K562 (cell line): ENCODE measurements at regions not wholly inside any gene's neighbourhood (a gene's known extent, or its start where the extent isn't known, plus 50 kb on each side); places are given as distances from the start of the nearest gene placed in this dataset.

Experiments used
- ATF3 ChIP-seq, 2 experiments: fragments of 450-650 bp in 1 of 2; sonication (generic) in 1 of 2; formaldehyde crosslinking in 1 of 2; IDR thresholded peaks in 1 of 2; conservative IDR thresholded peaks in 1 of 2; 2 replicates each; pipeline versions ENCODE4 v1.6.1 to v1.8.1; 2016 to 2023; ENCODE audit warnings: mild to moderate bottlenecking in 2 of 2, moderate library complexity in 2 of 2, inconsistent platforms in 1 of 2, missing genetic modification reagents in 1 of 2
- FOS ChIP-seq: IDR thresholded peaks from 3 replicates; pipeline ENCODE4 v1.6.1; 2011; ENCODE audit not compliant: insufficient read length; ENCODE audit errors: extremely low read depth
- FOXA1 ChIP-seq: fragments of 450-650 bp; IDR thresholded peaks from 2 replicates; pipeline ENCODE4 v1.6.1; 2016; ENCODE audit warnings: mild to moderate bottlenecking, borderline replicate concordance
- GTF2A2 ChIP-seq: IDR thresholded peaks from 2 replicates; pipeline ENCODE4 v1.6.1; 2016; ENCODE audit warnings: mild to moderate bottlenecking, missing genetic modification characterization, missing compliant biosample characterization
- MCM7 ChIP-seq, 2 experiments: fragments of 450-650 bp; IDR thresholded peaks; 2 replicates each; pipeline ENCODE4 v1.6.1; 2016 to 2018
- MIER1 ChIP-seq: fragments of 450-650 bp; IDR thresholded peaks from 2 replicates; pipeline ENCODE4 v1.6.1; 2016; ENCODE audit warnings: antibody characterized with exemption, mild to moderate bottlenecking, low read depth
- MTA3 ChIP-seq: fragments of 450-650 bp; formaldehyde crosslinking; IDR thresholded peaks from 2 replicates; pipeline ENCODE4 v1.6.1; 2017; ENCODE audit warnings: mild to moderate bottlenecking, borderline replicate concordance
- POLR2AphosphoS2 ChIP-seq: IDR thresholded peaks from 2 replicates; pipeline ENCODE4 v1.6.1; 2012; ENCODE audit warnings: low read length, improper control_type of control experiment
- RERE ChIP-seq: sonication (generic); formaldehyde crosslinking; IDR thresholded peaks from 2 replicates; pipeline ENCODE4 v1.8.0; 2023; ENCODE audit warnings: missing genetic modification reagents, mild to moderate bottlenecking, borderline replicate concordance
- SMARCC2 ChIP-seq: fragments of 450-650 bp; IDR thresholded peaks from 2 replicates; pipeline ENCODE4 v1.6.1; 2017; ENCODE audit warnings: antibody characterized with exemption, moderate library complexity, mild to moderate bottlenecking, low read depth
- SPI1 ChIP-seq: IDR thresholded peaks from 2 replicates; pipeline ENCODE4 v1.6.1; 2011; ENCODE audit warnings: low read depth, low read length, control low read depth, borderline replicate concordance
- TF ChIP-seq, protein P1 (sequence below): fragments of 450-650 bp; IDR thresholded peaks from 2 replicates; pipeline ENCODE4 v1.6.1; 2016; ENCODE audit warnings: low read depth, mild to moderate bottlenecking, moderate library complexity
- TF ChIP-seq, protein P2 (sequence below): fragments of 450-650 bp; formaldehyde crosslinking; IDR thresholded peaks from 2 replicates; pipeline ENCODE4 v1.4.0; 2020; ENCODE audit warnings: mild to moderate bottlenecking, moderate library complexity
- TF ChIP-seq, protein P3 (sequence below): fragments of 250-450 bp; sonication (Bioruptor Pico); IDR thresholded peaks from 2 replicates; pipeline ENCODE4 v1.4.0; 2020; ENCODE audit warnings: mild to moderate bottlenecking
- TF ChIP-seq, protein P4 (sequence below), 2 experiments: IDR thresholded peaks; 2 replicates each; pipeline ENCODE4 v1.6.1; 2012; ENCODE audit warnings: improper control_type of control experiment in 2 of 2, low read depth in 2 of 2, low read length in 2 of 2, borderline replicate concordance in 1 of 2

DNA sequence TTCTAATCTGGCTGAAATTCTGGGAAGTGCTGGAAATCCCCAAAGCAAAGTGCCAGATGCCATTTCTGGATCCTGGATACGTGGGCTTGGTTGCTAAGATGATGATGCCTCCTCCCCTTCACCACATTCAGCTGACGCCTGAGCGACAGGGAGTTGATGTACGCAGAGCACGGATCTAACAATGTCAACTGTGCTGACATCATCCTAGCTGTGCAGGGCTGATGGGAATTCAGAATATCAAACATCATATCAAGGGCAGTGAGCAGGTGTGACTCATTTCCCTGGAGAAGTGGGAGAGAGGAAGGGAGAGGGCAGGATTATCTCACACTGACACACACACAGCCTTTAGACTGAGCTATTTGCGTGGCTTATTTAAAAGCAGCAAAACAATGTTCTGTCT, 92.6 kb upstream of the ZBTB20 start (continued):
- no peak for TF ChIP-seq GTF2A2
- no peak for TF ChIP-seq RERE (CRISPR knock-in tag)
- TF ChIP-seq, protein P1, sequence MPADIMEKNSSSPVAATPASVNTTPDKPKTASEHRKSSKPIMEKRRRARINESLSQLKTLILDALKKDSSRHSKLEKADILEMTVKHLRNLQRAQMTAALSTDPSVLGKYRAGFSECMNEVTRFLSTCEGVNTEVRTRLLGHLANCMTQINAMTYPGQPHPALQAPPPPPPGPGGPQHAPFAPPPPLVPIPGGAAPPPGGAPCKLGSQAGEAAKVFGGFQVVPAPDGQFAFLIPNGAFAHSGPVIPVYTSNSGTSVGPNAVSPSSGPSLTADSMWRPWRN, result no peak
- peak; percentile 48; the same call in 1 of the 2 replicates for TF ChIP-seq SPI1
- TF ChIP-seq, protein P2, sequence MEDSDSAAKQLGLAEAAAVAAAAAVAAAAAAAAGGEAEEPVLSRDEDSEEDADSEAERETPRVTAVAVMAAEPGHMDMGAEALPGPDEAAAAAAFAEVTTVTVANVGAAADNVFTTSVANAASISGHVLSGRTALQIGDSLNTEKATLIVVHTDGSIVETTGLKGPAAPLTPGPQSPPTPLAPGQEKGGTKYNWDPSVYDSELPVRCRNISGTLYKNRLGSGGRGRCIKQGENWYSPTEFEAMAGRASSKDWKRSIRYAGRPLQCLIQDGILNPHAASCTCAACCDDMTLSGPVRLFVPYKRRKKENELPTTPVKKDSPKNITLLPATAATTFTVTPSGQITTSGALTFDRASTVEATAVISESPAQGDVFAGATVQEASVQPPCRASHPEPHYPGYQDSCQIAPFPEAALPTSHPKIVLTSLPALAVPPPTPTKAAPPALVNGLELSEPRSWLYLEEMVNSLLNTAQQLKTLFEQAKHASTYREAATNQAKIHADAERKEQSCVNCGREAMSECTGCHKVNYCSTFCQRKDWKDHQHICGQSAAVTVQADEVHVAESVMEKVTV (CRISPR knock-in tag), result no peak
- TF ChIP-seq MIER1, result no peak
- TF ChIP-seq POLR2AphosphoS2, result no peak
- peak; percentile 93 for TF ChIP-seq ATF3 (IDR thresholded peaks at IDR 0.05)
- TF ChIP-seq ATF3 (CRISPR knock-in tag; conservative IDR thresholded peaks at IDR 0.05), result peak; percentile 78
- TF ChIP-seq MTA3, result 0 out of 2 replicates have a peak, but pooled peaks have one; percentile 35
- TF ChIP-seq SMARCC2, result no peak
- TF ChIP-seq MCM7 (IDR thresholded peaks at IDR 0.05), result no peak
- TF ChIP-seq, protein P3, sequence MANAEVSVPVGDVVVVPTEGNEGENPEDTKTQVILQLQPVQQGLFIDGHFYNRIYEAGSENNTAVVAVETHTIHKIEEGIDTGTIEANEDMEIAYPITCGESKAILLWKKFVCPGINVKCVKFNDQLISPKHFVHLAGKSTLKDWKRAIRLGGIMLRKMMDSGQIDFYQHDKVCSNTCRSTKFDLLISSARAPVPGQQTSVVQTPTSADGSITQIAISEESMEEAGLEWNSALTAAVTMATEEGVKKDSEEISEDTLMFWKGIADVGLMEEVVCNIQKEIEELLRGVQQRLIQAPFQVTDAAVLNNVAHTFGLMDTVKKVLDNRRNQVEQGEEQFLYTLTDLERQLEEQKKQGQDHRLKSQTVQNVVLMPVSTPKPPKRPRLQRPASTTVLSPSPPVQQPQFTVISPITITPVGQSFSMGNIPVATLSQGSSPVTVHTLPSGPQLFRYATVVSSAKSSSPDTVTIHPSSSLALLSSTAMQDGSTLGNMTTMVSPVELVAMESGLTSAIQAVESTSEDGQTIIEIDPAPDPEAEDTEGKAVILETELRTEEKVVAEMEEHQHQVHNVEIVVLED (CRISPR knock-in tag), result no peak
- TF ChIP-seq FOXA1, result no peak
- TF ChIP-seq, protein P4, sequence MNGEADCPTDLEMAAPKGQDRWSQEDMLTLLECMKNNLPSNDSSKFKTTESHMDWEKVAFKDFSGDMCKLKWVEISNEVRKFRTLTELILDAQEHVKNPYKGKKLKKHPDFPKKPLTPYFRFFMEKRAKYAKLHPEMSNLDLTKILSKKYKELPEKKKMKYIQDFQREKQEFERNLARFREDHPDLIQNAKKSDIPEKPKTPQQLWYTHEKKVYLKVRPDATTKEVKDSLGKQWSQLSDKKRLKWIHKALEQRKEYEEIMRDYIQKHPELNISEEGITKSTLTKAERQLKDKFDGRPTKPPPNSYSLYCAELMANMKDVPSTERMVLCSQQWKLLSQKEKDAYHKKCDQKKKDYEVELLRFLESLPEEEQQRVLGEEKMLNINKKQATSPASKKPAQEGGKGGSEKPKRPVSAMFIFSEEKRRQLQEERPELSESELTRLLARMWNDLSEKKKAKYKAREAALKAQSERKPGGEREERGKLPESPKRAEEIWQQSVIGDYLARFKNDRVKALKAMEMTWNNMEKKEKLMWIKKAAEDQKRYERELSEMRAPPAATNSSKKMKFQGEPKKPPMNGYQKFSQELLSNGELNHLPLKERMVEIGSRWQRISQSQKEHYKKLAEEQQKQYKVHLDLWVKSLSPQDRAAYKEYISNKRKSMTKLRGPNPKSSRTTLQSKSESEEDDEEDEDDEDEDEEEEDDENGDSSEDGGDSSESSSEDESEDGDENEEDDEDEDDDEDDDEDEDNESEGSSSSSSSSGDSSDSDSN (IDR thresholded peaks at IDR 0.05; ENCODE audit: borderline replicate concordance in 1 of 2, low read depth in 2 of 2, low read length in 2 of 2), result no peak
- TF ChIP-seq FOS, result peak; percentile 34
